ENCODE measurements at regions not wholly inside any gene's neighbourhood (a gene's known extent, or its start where the extent isn't known, plus 50 kb on each side); places are given as distances from the start of the nearest gene placed in this dataset.

DNA sequence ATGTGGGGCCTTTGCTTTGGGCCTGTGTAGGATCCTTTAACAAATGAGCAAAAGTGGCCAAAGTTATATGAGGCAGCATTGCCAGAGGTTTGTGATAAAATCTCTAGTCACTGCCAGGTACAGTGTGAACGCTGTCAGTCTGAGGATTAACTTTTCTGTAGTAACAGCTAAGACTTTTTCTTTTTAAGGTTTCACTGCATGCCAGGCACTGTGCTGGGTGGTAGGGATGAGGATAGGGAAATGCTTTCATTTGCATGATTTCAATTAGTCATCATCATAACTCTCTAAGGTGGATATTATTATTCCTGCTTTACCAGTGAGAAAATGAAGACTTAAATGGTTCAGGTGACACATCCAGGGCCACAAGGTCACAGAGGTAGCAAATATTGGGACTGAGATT, 79.7 kb upstream of the BMPER start:
- H3K4me3 Mint-ChIP-seq (ENCODE audit: unreplicated experiment) = no peak overlapping the region
- TF ChIP-seq EZH2 (IDR thresholded peaks at IDR 0.05; ENCODE audit: insufficient read depth, low read length) = no peak
- TF ChIP-seq, protein P1, sequence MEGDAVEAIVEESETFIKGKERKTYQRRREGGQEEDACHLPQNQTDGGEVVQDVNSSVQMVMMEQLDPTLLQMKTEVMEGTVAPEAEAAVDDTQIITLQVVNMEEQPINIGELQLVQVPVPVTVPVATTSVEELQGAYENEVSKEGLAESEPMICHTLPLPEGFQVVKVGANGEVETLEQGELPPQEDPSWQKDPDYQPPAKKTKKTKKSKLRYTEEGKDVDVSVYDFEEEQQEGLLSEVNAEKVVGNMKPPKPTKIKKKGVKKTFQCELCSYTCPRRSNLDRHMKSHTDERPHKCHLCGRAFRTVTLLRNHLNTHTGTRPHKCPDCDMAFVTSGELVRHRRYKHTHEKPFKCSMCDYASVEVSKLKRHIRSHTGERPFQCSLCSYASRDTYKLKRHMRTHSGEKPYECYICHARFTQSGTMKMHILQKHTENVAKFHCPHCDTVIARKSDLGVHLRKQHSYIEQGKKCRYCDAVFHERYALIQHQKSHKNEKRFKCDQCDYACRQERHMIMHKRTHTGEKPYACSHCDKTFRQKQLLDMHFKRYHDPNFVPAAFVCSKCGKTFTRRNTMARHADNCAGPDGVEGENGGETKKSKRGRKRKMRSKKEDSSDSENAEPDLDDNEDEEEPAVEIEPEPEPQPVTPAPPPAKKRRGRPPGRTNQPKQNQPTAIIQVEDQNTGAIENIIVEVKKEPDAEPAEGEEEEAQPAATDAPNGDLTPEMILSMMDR (IDR thresholded peaks at IDR 0.05; ENCODE audit: insufficient read depth, low read depth, low read length) = no peak

GRCh38 chr7:33829536-33829935, 75.8 kb upstream of the BMPER start:
- H3K27me3 ChIP-seq (ENCODE audit: insufficient read depth, low read length) = no peaks in the 10 kb centered on the region
- Mint-ChIP-seq H3K27me3 (ENCODE audit: low read depth, unreplicated experiment) (peaks cover 5% of the 10 kb centered on the region), H3K4me3 (ENCODE audit: unreplicated experiment) (no peak overlapping the region), H3K27ac (ENCODE audit: unreplicated experiment) (no peak overlapping the region), H3K4me1 (ENCODE audit: low read depth, unreplicated experiment) (peaks cover 4% of the 10 kb centered on the region), H3K9me3 (ENCODE audit: unreplicated experiment) (no peaks in the 10 kb centered on the region), H3K36me3 (ENCODE audit: low read depth, unreplicated experiment) (no peaks in the 10 kb centered on the region)
- no peak overlapping the region for H2AFZ ChIP-seq (ENCODE audit: low read depth, low read length)
- peaks cover 7% of the 10 kb centered on the region for H3K4me1 ChIP-seq (ENCODE audit: insufficient read depth, low read length)
- H4K20me1 ChIP-seq (ENCODE audit: insufficient read depth, low read length) = no peaks in the 10 kb centered on the region
- no peak overlapping the region for H3K4me2 ChIP-seq (ENCODE audit: low read length)
- H3K36me3 ChIP-seq (ENCODE audit: insufficient read depth, low read length) = no peaks in the 10 kb centered on the region
- DNase-seq (ENCODE audit: low read depth) = no peak
- no peak overlapping the region for H3K4me3 ChIP-seq (ENCODE audit: insufficient read depth, low read depth, low read length)
- no peak for FAIRE-seq
- no peak overlapping the region for H3K9ac ChIP-seq (ENCODE audit: low read length)
- TF ChIP-seq EZH2 (IDR thresholded peaks at IDR 0.05; ENCODE audit: insufficient read depth, low read length) = no peak
- TF ChIP-seq, protein P1 (IDR thresholded peaks at IDR 0.05; ENCODE audit: insufficient read depth, low read depth, low read length) = no peak
- H3K9me3 ChIP-seq (ENCODE audit: insufficient read depth, low read depth, low read length) = no peaks in the 10 kb centered on the region
- no peaks in the 10 kb centered on the region for H3K79me2 ChIP-seq (ENCODE audit: insufficient read depth, low read length)
- no peak overlapping the region for H3K27ac ChIP-seq (ENCODE audit: low read depth, low read length)

More for the DNA sequence above, 79.7 kb upstream of the BMPER start:
- Mint-ChIP-seq H3K36me3 (ENCODE audit: low read depth, unreplicated experiment) (no peaks in the 10 kb centered on the region), H3K27ac (ENCODE audit: unreplicated experiment) (no peak overlapping the region), H3K4me1 (ENCODE audit: low read depth, unreplicated experiment) (peaks cover 4% of the 10 kb centered on the region), H3K27me3 (ENCODE audit: low read depth, unreplicated experiment) (peaks cover 5% of the 10 kb centered on the region), H3K9me3 (ENCODE audit: unreplicated experiment) (peaks cover under 1% of the 10 kb centered on the region)
- no peak for FAIRE-seq
- DNase-seq (ENCODE audit: low read depth) = no peak
- Histone ChIP-seq H3K79me2 (ENCODE audit: insufficient read depth, low read length) (no peaks in the 10 kb centered on the region), H4K20me1 (ENCODE audit: insufficient read depth, low read length) (no peaks in the 10 kb centered on the region), H3K9ac (ENCODE audit: low read length) (no peak overlapping the region), H3K4me2 (ENCODE audit: low read length) (no peak overlapping the region), H3K27ac (ENCODE audit: low read depth, low read length) (no peak overlapping the region), H2AFZ (ENCODE audit: low read depth, low read length) (no peak overlapping the region), H3K4me1 (ENCODE audit: insufficient read depth, low read length) (peaks cover 7% of the 10 kb centered on the region), H3K36me3 (ENCODE audit: insufficient read depth, low read length) (no peaks in the 10 kb centered on the region), H3K9me3 (ENCODE audit: insufficient read depth, low read depth, low read length) (no peaks in the 10 kb centered on the region), H3K4me3 (ENCODE audit: insufficient read depth, low read depth, low read length) (no peak overlapping the region), H3K27me3 (ENCODE audit: insufficient read depth, low read length) (no peaks in the 10 kb centered on the region)

DNA sequence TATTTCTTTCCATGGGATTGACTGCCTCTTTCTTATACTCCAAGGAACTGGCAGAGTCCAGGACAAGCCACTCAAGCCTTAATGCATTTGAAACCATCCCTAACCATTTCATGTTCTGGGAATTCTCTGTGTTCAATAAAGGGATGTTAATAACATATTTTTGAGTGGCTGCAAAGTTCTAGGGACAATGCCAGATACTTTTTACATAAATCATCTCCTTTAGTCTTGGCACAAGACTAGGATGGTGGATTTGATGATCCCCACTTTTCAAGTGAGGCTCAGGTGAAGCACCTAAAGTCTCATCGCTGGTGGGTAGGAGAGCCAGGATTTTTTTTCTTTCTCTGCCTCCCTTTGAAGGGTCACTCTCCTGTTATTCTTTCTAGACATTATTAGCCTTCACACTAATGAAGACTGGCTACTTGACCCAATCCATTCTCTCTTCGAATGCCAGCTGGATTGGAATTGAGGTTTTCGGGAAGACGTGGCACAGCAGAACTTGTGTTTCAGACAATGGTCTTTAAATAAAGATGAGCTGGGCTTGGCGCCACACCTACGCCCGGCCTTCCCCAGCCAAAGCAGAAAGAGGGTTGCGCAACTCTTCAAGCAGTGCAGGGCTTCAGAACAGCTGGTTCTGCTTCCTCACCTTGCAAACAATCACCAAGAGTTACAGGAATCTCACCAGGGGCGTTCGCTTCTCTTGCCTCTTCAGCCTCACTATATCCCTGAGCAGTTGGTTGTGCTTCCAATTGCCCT, 73.8 kb upstream of the BMPER start:
- Histone ChIP-seq H3K4me1 (ENCODE audit: insufficient read depth, low read length) (no peaks in the 10 kb centered on the region), H3K36me3 (ENCODE audit: insufficient read depth, low read length) (no peaks in the 10 kb centered on the region), H4K20me1 (ENCODE audit: insufficient read depth, low read length) (no peaks in the 10 kb centered on the region), H3K27me3 (ENCODE audit: insufficient read depth, low read length) (no peaks in the 10 kb centered on the region), H3K79me2 (ENCODE audit: insufficient read depth, low read length) (no peaks in the 10 kb centered on the region), H3K4me3 (ENCODE audit: insufficient read depth, low read depth, low read length) (no peak overlapping the region), H3K9me3 (ENCODE audit: insufficient read depth, low read depth, low read length) (no peaks in the 10 kb centered on the region), H3K4me2 (ENCODE audit: low read length) (no peak overlapping the region), H2AFZ (ENCODE audit: low read depth, low read length) (no peak overlapping the region), H3K27ac (ENCODE audit: low read depth, low read length) (no peak overlapping the region), H3K9ac (ENCODE audit: low read length) (no peak overlapping the region)
- H3K36me3 Mint-ChIP-seq (ENCODE audit: low read depth, unreplicated experiment) = no peaks in the 10 kb centered on the region
- TF ChIP-seq, protein P1 (IDR thresholded peaks at IDR 0.05; ENCODE audit: insufficient read depth, low read depth, low read length) = no peak
- TF ChIP-seq EZH2 (IDR thresholded peaks at IDR 0.05; ENCODE audit: insufficient read depth, low read length) = no peak
- DNase-seq (ENCODE audit: low read depth) (no peak), FAIRE-seq (no peak)
- H3K27ac Mint-ChIP-seq (ENCODE audit: unreplicated experiment) = no peak overlapping the region
- H3K27me3 Mint-ChIP-seq (ENCODE audit: low read depth, unreplicated experiment) = peaks cover 5% of the 10 kb centered on the region
- H3K4me3 Mint-ChIP-seq (ENCODE audit: unreplicated experiment) = no peak overlapping the region
- peaks cover 2% of the 10 kb centered on the region for H3K9me3 Mint-ChIP-seq (ENCODE audit: unreplicated experiment)
- H3K4me1 Mint-ChIP-seq (ENCODE audit: low read depth, unreplicated experiment) = no peaks in the 10 kb centered on the region
